ENCODE measurements at regions not wholly inside any gene's neighbourhood (a gene's known extent, or its start where the extent isn't known, plus 50 kb on each side); places are given as distances from the start of the nearest gene placed in this dataset.

DNA sequence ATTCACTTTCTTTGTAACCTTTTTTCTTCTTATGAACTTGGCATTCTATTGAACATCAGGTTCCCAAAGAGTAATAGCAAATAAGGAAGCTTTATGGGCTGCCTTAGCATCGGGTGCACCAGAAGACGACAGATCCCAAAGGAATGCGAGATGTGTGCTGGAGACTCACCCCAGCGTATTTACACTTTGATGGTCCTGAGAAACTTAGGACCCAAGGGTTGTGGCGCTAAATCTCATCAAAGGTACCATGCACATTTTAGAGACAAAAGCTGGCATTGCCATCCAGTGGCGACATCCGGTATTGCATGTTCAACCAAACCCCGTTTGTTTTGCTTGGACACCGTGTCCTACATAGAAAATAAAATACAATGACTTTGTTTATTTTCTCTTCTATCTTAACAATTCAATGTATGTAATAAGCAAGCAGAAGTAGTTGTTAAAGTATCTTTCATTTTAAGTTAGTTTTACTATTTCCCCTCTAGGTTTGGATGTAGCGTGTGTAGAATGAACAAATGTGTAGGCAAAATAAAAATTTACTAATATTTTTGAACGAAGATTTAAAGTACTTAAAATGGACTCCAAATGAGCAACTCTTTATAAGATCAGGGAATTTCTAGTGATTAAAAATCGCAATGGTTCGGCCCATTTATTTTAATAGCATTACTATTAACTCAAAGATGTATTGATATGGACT, 1154.8 kb downstream of the GATA3 start:
- Histone ChIP-seq H3K4me3 (ENCODE audit: low read length) (no peak overlapping the region), H3K27me3 (ENCODE audit: control insufficient read depth, insufficient read depth, low read length) (no peaks in the 10 kb centered on the region), H3K9me3 (ENCODE audit: control insufficient read depth, insufficient read depth, low read length) (no peaks in the 10 kb centered on the region), H3K36me3 (ENCODE audit: control insufficient read depth, insufficient read depth, low read length) (no peaks in the 10 kb centered on the region), H3K27ac (ENCODE audit: low read length) (no peak overlapping the region), H3K4me1 (ENCODE audit: control insufficient read depth, insufficient read depth, low read length) (no peaks in the 10 kb centered on the region)
- peak; percentile 77 for DNase-seq (ENCODE audit: low read depth, low spot score)
- WGBS (ENCODE audit: insufficient coverage, insufficient read length), result no CpG with 5 or more reads among the region's 13 CpGs

DNA sequence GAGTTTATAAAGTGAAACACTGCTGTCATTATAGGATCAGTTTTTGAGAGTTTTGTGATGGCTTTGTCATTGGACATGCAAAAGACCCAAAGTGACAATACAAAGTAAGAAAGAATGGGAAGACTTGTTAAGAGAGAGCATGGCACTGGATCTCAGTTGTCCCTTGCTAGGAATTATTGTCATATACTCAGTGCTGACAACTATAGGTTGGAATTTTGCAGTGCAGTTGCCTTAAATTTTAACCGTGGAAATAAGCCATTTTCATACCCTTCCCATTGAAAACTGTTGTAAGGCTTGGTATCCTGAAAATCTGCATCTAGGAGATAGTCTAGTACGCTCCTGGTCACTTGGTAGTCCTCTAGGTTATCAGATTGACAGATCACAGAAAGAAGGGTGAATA, 1156.7 kb downstream of the GATA3 start:
- DNase-seq (ENCODE audit: low read depth, low spot score), result no peak
- no CpG with 5 or more reads among the region's 2 CpGs for WGBS (ENCODE audit: insufficient coverage, insufficient read length)
- H3K4me1 ChIP-seq (ENCODE audit: control insufficient read depth, insufficient read depth, low read length), result no peaks in the 10 kb centered on the region
- H3K27ac ChIP-seq (ENCODE audit: low read length), result no peak overlapping the region
- H3K27me3 ChIP-seq (ENCODE audit: control insufficient read depth, insufficient read depth, low read length), result no peaks in the 10 kb centered on the region
- H3K4me3 ChIP-seq (ENCODE audit: low read length), result no peak overlapping the region
- no peaks in the 10 kb centered on the region for H3K36me3 ChIP-seq (ENCODE audit: control insufficient read depth, insufficient read depth, low read length)
- no peaks in the 10 kb centered on the region for H3K9me3 ChIP-seq (ENCODE audit: control insufficient read depth, insufficient read depth, low read length)

DNA sequence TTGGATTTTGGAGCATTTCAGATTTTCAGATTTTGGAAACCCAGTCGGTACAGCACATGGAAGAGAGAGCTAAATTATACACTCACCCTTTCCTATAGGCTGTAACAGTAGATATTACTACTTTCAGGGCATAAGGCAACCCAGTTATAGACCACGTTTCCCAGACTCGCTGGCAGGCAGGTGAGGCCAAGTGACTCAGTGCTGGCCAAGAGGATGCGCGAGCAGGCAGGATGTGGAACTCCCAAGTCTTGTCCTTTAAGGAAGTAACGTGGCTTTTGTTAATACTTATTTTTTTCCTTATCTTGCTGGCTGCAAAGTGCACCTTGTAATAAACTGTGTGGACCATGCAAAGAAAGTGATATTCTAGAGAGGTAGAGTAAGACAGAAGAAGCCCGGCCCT, 1160.1 kb downstream of the GATA3 start:
- Histone ChIP-seq H3K4me3 (ENCODE audit: low read length) (no peak overlapping the region), H3K27me3 (ENCODE audit: control insufficient read depth, insufficient read depth, low read length) (no peaks in the 10 kb centered on the region), H3K36me3 (ENCODE audit: control insufficient read depth, insufficient read depth, low read length) (no peaks in the 10 kb centered on the region), H3K9me3 (ENCODE audit: control insufficient read depth, insufficient read depth, low read length) (no peaks in the 10 kb centered on the region), H3K27ac (ENCODE audit: low read length) (no peak overlapping the region), H3K4me1 (ENCODE audit: control insufficient read depth, insufficient read depth, low read length) (no peaks in the 10 kb centered on the region)
- no peak for DNase-seq (ENCODE audit: low read depth, low spot score)
- no CpG with 5 or more reads among the region's 7 CpGs for WGBS (ENCODE audit: insufficient coverage, insufficient read length)

DNA sequence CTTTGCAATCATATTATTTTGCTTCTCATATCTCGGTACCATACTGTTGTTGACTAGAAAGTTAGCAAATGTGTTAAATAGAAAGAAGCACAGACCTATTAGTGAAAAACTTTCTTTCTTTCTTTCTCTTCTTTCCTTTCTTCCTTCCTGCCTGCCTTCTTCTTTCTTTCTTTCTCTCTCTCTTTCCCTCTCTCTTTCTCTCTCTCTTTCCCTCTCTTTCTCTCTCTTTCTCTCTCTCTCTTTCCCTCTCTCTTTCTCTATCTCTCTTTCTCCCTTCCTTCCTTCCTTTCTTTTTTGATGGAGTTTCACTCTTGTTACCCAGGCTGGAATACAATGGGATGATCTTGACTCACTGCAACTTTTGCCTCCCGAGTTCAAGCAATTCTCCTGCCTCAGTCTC, 1160.6 kb downstream of the GATA3 start:
- no peaks in the 10 kb centered on the region for H3K36me3 ChIP-seq (ENCODE audit: control insufficient read depth, insufficient read depth, low read length)
- H3K27ac ChIP-seq (ENCODE audit: low read length), result no peak overlapping the region
- no peaks in the 10 kb centered on the region for H3K9me3 ChIP-seq (ENCODE audit: control insufficient read depth, insufficient read depth, low read length)
- no CpG with 5 or more reads among the region's 2 CpGs for WGBS (ENCODE audit: insufficient coverage, insufficient read length)
- no peak for DNase-seq (ENCODE audit: low read depth, low spot score)
- no peaks in the 10 kb centered on the region for H3K27me3 ChIP-seq (ENCODE audit: control insufficient read depth, insufficient read depth, low read length)
- no peaks in the 10 kb centered on the region for H3K4me1 ChIP-seq (ENCODE audit: control insufficient read depth, insufficient read depth, low read length)
- H3K4me3 ChIP-seq (ENCODE audit: low read length), result no peak overlapping the region

DNA sequence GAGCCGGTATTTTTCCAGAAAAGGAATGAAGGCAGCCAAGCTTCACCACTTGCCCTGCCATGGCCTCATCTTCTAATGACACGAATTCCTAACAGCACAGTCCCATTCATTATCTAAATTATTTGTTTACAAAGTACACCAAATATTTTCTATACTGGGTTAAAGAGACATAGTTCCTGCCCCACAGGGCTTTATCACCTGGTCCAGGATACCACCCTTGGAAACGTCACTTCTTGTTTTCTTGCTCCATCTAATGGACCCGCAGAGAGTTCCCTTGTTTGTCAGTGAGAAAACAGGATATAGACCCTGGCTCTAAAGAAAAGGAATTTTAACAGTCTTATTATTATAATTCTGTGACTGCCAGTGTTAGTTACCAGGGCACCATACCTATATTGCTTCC, 1165.4 kb downstream of the GATA3 start:
- Histone ChIP-seq H3K27ac (ENCODE audit: low read length) (no peak overlapping the region), H3K4me1 (ENCODE audit: control insufficient read depth, insufficient read depth, low read length) (no peaks in the 10 kb centered on the region), H3K9me3 (ENCODE audit: control insufficient read depth, insufficient read depth, low read length) (no peaks in the 10 kb centered on the region), H3K4me3 (ENCODE audit: low read length) (no peak overlapping the region), H3K27me3 (ENCODE audit: control insufficient read depth, insufficient read depth, low read length) (no peaks in the 10 kb centered on the region), H3K36me3 (ENCODE audit: control insufficient read depth, insufficient read depth, low read length) (no peaks in the 10 kb centered on the region)
- DNase-seq (ENCODE audit: low read depth, low spot score), result no peak
- WGBS (ENCODE audit: insufficient coverage, insufficient read length), result no CpG with 5 or more reads among the region's 4 CpGs

DNA sequence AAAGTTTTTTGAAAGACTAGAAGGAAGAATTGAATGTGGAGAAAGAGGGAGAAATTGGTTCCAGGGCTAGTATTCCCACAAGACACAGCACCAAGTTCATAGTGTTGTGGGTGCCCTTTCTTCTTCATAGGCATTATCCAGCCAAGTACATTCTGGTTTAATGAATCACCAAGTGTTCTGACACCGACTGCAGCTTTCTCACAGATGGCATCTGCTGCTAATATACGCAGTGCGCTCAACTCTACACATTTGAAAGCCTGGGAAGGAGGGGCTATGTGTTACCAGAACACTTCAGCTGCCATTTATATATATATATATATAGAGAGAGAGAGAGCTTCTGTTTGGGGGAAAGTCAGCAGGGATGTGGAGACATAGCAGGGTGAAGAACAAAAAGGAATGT, 1168.4 kb downstream of the GATA3 start:
- Histone ChIP-seq H3K4me1 (ENCODE audit: control insufficient read depth, insufficient read depth, low read length) (no peaks in the 10 kb centered on the region), H3K27ac (ENCODE audit: low read length) (no peak overlapping the region), H3K9me3 (ENCODE audit: control insufficient read depth, insufficient read depth, low read length) (no peaks in the 10 kb centered on the region), H3K4me3 (ENCODE audit: low read length) (no peak overlapping the region), H3K36me3 (ENCODE audit: control insufficient read depth, insufficient read depth, low read length) (no peaks in the 10 kb centered on the region), H3K27me3 (ENCODE audit: control insufficient read depth, insufficient read depth, low read length) (no peaks in the 10 kb centered on the region)
- no CpG with 5 or more reads among the region's 3 CpGs for WGBS (ENCODE audit: insufficient coverage, insufficient read length)
- no peak for DNase-seq (ENCODE audit: low read depth, low spot score)

DNA sequence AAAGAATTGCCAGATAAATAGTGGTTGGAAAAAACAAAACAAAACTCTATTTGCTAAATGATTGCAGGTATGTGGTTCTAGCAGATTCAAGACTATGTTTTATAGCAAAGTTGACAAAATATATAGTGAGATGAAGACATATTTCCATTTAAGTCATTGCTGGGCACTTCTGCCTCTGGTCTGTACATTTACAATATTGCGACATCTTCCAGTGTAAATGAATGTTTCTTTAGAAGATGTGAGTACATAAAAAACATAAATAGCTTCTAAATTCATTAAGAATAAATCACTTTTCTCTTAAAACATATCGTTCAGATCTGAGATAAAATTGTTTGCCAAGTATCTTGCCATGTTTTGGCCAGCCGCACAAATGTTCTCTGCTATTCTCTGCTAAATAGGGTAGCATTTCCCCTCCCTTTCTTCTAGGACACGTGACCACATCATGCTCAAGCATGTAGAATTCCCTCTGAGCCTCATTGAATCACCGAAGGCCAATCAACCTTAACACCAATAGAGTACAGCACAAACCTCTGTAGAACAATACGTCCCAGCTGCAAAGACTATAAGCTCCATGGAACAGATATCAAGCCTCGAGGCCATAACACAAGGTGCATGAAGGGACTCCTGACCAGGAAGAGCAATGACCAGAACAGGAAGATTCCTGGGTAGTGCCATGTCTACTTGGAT, 1173.3 kb downstream of the GATA3 start:
- no peak for DNase-seq (ENCODE audit: low read depth, low spot score)
- WGBS (ENCODE audit: insufficient coverage, insufficient read length), result no CpG with 5 or more reads among the region's 7 CpGs
- H3K36me3 ChIP-seq (ENCODE audit: control insufficient read depth, insufficient read depth, low read length), result no peaks in the 10 kb centered on the region
- no peak overlapping the region for H3K4me3 ChIP-seq (ENCODE audit: low read length)
- no peaks in the 10 kb centered on the region for H3K4me1 ChIP-seq (ENCODE audit: control insufficient read depth, insufficient read depth, low read length)
- no peaks in the 10 kb centered on the region for H3K9me3 ChIP-seq (ENCODE audit: control insufficient read depth, insufficient read depth, low read length)
- H3K27me3 ChIP-seq (ENCODE audit: control insufficient read depth, insufficient read depth, low read length), result no peaks in the 10 kb centered on the region
- H3K27ac ChIP-seq (ENCODE audit: low read length), result no peak overlapping the region

DNA sequence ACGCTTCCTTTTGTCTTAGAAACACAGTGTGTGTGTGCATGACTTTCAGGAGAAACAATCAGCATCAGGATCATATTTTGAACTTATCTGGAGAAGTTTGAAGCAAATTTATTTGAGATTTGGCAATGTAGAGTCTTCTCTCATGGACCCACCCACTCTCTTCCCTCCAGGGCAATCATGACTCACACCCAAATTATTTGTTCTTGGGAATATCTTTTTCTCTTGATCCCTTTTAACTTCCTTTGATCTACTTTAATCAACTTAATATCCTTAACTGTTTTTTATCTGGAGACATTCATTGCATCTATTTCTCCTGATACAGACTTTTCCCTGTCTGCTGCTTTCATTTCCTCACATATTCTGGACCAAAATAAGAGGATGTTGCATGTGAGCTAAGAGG, 1174.3 kb downstream of the GATA3 start:
- H3K27me3 ChIP-seq (ENCODE audit: control insufficient read depth, insufficient read depth, low read length), result no peaks in the 10 kb centered on the region
- no CpG with 5 or more reads among the region's 1 CpG for WGBS (ENCODE audit: insufficient coverage, insufficient read length)
- H3K36me3 ChIP-seq (ENCODE audit: control insufficient read depth, insufficient read depth, low read length), result no peaks in the 10 kb centered on the region
- H3K4me3 ChIP-seq (ENCODE audit: low read length), result no peak overlapping the region
- DNase-seq (ENCODE audit: low read depth, low spot score), result no peak
- H3K9me3 ChIP-seq (ENCODE audit: control insufficient read depth, insufficient read depth, low read length), result no peaks in the 10 kb centered on the region
- H3K27ac ChIP-seq (ENCODE audit: low read length), result no peak overlapping the region
- no peaks in the 10 kb centered on the region for H3K4me1 ChIP-seq (ENCODE audit: control insufficient read depth, insufficient read depth, low read length)

DNA sequence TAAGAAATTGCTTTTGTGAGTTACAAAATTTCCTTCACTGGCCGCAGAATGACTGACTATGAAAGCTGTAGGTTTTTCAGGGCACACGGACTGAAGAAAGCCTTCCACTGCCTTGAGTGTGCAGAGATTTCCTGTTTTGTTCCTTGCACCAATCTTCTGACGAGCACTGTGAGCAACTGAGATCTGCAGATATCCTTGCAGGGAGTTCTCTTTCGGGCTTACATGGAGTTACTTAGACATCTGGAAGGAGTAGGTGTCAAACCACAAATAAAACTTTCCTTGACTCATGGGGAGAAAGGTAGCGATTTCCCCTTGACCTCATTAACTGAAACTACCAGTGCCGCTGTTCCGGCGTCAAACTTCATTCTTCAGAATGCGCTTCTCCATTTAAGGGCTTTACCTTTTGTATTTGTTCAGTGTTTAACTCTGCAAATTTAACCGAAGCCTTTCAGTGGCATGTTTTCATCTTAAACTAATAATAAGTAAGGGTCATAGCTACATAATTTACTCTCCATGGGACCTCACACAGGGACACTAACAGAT, 1175.3 kb downstream of the GATA3 start:
- H3K27ac ChIP-seq (ENCODE audit: low read length), result no peak overlapping the region
- no peak for DNase-seq (ENCODE audit: low read depth, low spot score)
- H3K27me3 ChIP-seq (ENCODE audit: control insufficient read depth, insufficient read depth, low read length), result no peaks in the 10 kb centered on the region
- WGBS (ENCODE audit: insufficient coverage, insufficient read length), result no CpG with 5 or more reads among the region's 10 CpGs
- no peaks in the 10 kb centered on the region for H3K9me3 ChIP-seq (ENCODE audit: control insufficient read depth, insufficient read depth, low read length)
- no peaks in the 10 kb centered on the region for H3K36me3 ChIP-seq (ENCODE audit: control insufficient read depth, insufficient read depth, low read length)
- no peaks in the 10 kb centered on the region for H3K4me1 ChIP-seq (ENCODE audit: control insufficient read depth, insufficient read depth, low read length)
- no peak overlapping the region for H3K4me3 ChIP-seq (ENCODE audit: low read length)

DNA sequence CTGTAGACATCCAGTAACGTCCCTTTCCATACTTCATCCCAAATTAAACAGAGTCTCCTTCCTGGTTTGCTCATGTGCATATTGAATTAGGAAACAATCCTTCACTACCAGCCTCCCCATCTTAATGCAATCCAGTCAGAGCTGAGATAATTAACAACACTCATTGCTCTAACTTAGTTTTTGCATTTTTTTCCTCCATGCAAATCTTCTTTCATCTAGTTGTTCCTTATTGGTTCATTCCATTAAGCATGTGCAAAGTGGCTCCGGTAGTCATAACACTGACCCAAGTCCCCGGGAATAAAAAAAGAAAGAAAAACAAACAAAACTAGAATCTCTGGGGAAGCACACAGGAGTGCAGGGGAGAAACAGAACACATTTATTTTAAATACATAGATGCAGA, 1176.1 kb downstream of the GATA3 start:
- no peaks in the 10 kb centered on the region for H3K36me3 ChIP-seq (ENCODE audit: control insufficient read depth, insufficient read depth, low read length)
- no CpG with 5 or more reads among the region's 3 CpGs for WGBS (ENCODE audit: insufficient coverage, insufficient read length)
- no peaks in the 10 kb centered on the region for H3K27me3 ChIP-seq (ENCODE audit: control insufficient read depth, insufficient read depth, low read length)
- no peak overlapping the region for H3K4me3 ChIP-seq (ENCODE audit: low read length)
- H3K9me3 ChIP-seq (ENCODE audit: control insufficient read depth, insufficient read depth, low read length), result no peaks in the 10 kb centered on the region
- no peak for DNase-seq (ENCODE audit: low read depth, low spot score)
- H3K4me1 ChIP-seq (ENCODE audit: control insufficient read depth, insufficient read depth, low read length), result no peaks in the 10 kb centered on the region
- no peak overlapping the region for H3K27ac ChIP-seq (ENCODE audit: low read length)

DNA sequence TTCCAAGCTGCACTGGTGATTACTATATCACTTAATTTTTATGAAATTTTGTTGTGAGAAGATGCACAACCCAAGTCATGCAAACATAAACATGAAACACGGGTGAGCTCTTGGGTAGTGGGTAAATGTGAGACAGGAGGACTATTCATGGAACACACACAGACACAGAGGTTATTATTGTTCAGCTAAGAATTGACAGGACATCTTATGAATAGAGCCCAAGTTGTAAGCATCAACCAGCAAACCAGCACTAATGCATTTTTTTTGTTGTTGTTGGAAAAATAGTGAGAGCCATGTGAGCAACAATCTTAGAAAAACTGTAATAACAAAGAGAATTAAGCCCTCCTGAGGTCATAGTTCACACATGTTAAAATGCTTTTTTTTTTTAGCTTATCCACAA, 1179.7 kb downstream of the GATA3 start:
- no peaks in the 10 kb centered on the region for H3K4me1 ChIP-seq (ENCODE audit: control insufficient read depth, insufficient read depth, low read length)
- H3K36me3 ChIP-seq (ENCODE audit: control insufficient read depth, insufficient read depth, low read length), result no peaks in the 10 kb centered on the region
- no CpG with 5 or more reads among the region's 1 CpG for WGBS (ENCODE audit: insufficient coverage, insufficient read length)

More for the DNA sequence above, 1179.7 kb downstream of the GATA3 start:
- H3K27me3 ChIP-seq (ENCODE audit: control insufficient read depth, insufficient read depth, low read length), result no peaks in the 10 kb centered on the region
- no peak for DNase-seq (ENCODE audit: low read depth, low spot score)
- no peak overlapping the region for H3K27ac ChIP-seq (ENCODE audit: low read length)
- no peaks in the 10 kb centered on the region for H3K9me3 ChIP-seq (ENCODE audit: control insufficient read depth, insufficient read depth, low read length)
- H3K4me3 ChIP-seq (ENCODE audit: low read length), result no peak overlapping the region

Measured in iPS DF 6.9 (cell line).